Duodenal mucosa (tissue), 2 donors: ENCODE measurements at regions not wholly inside any gene's neighbourhood (a gene's known extent, or its start where the extent isn't known, plus 50 kb on each side); places are given as distances from the start of the nearest gene placed in this dataset.

Source experiments
- H3K27ac ChIP-seq: one replicate; pipeline ENCODE4 v1.7.0; 2013; ENCODE audit warnings: low read depth, low read length
- H3K27me3 ChIP-seq, 2 donors: one replicate each; pipeline ENCODE4 v1.7.0; 2013; ENCODE audit warnings: low read length in 2 of 2, control low read depth in 1 of 2; ENCODE audit not compliant: insufficient read depth in 2 of 2, control insufficient read depth in 1 of 2
- H3K36me3 ChIP-seq, 2 donors: one replicate each; pipeline ENCODE4 v1.7.0; 2013; ENCODE audit warnings: low read length in 2 of 2, control low read depth in 1 of 2; ENCODE audit not compliant: insufficient read depth in 2 of 2, control insufficient read depth in 1 of 2
- H3K4me1 ChIP-seq, 2 donors: one replicate each; pipeline ENCODE4 v1.7.0; 2013; ENCODE audit warnings: low read length in 2 of 2, control low read depth in 1 of 2; ENCODE audit not compliant: insufficient read depth in 2 of 2, control insufficient read depth in 1 of 2
- H3K4me3 ChIP-seq, 2 donors: one replicate each; pipeline ENCODE4 v1.7.0; 2013; ENCODE audit warnings: low read length in 2 of 2, low read depth in 1 of 2
- H3K9ac ChIP-seq, 2 donors: one replicate each; pipeline ENCODE4 v1.7.0; 2013; ENCODE audit warnings: low read length in 2 of 2, low read depth in 1 of 2
- H3K9me3 ChIP-seq, 2 donors: one replicate each; pipeline ENCODE4 v1.7.0; 2013; ENCODE audit warnings: low read length in 2 of 2, control low read depth in 1 of 2; ENCODE audit not compliant: control insufficient read depth in 1 of 2

DNA sequence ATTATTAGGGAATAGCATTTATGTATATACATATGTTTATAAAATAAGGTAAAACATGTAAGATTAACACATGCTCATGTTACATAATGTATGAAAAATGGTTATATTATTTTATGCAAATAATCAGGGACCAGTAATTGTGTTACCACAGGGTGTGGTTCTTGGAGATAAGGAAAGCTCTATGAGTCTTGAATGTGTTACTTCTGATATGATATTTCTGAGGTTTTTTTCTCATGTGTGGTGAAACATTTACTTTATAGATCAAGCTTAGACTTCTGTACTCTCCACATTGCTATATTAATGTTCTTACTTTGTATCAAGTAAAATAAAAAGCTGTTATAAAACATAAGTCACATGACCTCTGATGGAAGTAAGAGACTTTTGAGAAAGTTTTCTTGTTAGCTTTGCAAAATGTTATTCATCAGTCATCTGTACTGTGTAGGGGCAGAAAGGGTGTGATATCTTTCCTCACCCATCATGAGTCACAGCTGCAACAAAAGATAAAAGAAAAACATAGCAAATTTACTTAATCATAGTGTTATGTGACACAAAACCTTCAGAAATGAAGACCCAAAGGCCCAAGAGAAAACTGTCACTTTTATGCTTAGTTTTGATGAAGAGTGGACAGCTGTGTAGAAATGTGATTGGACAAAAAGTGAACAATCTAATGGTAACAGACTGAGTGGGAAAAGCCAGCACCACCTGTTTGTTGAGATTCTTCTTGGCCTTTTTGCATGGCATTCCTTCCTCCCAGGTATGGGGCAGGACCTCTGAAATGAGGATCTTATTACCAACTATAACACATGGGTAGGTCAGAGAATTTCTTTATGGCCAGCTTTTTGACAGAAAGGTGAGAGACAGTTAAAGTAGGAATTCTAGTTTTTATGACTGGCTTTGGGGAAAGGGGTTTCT is 632.3 kb downstream of the PDHA2 start:
- Histone ChIP-seq H3K9ac (no peak overlapping the region), H3K36me3 (no peaks in the 10 kb centered on the region)

DNA sequence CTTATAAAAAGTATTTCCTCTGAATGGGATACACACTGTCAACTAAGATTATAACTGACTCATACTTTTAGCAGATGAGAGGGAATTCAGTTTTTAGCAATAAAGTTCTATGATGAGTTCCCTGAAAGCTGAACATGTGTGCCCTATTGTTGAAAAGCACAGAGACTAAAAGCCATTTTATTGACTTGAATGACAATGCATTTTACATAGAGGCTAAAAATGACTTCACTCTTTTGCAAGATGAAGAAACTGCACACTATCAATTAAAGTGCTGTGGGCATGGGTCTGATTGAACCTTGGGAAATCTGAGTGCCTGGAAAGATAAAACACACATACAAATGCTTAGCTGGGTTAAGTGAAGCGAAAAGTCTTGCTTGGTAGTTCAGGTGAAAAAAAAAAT is 633.4 kb downstream of the PDHA2 start:
- no peak overlapping the region for H3K27ac ChIP-seq
- H3K9me3 ChIP-seq, result no peaks in the 10 kb centered on the region
- H3K9ac ChIP-seq, result no peak overlapping the region
- no peaks in the 10 kb centered on the region for H3K4me1 ChIP-seq
- no peaks in the 10 kb centered on the region for H3K27me3 ChIP-seq
- no peak overlapping the region for H3K4me3 ChIP-seq
- no peaks in the 10 kb centered on the region for H3K36me3 ChIP-seq

More for the DNA sequence above, 632.3 kb downstream of the PDHA2 start:
- no peak overlapping the region for H3K4me3 ChIP-seq
- H3K4me1 ChIP-seq, result no peaks in the 10 kb centered on the region
- no peaks in the 10 kb centered on the region for H3K27me3 ChIP-seq
- no peaks in the 10 kb centered on the region for H3K9me3 ChIP-seq
- no peak overlapping the region for H3K27ac ChIP-seq

DNA sequence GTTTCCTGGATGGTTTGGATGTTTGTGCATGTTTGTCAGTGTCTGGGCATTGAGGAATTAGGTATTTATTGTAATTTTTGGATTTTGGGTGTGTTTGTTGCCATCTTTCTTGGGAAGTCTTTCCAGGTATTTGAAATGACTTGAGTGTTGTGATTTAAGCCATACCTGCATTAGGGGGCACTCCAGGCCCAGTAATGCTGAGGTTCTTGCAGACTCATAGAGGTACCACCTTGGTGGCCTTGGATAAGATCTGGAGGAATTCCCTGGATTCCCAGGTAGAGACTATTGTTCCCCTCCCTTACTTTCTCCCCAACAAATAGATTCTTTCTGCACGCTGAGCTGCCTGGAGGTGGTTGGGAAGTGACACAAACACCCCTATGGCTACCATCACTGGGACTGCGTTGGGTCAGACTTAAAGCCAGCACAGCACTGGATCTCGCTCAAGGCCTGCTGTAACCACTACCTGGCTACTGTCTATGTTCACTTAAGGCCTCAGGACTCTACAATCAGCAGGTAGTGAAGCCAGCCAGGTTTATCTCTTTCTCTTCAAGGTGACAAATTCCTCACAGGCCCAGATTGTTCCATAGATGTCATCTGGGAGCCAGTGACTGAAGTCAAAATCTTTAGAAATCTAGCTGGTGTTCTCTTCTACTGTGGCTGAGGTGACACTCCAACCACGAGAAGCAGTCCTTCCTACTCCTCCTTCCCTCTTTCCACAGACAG is 643.6 kb downstream of the PDHA2 start:
- no peaks in the 10 kb centered on the region for H3K9me3 ChIP-seq
- no peaks in the 10 kb centered on the region for H3K4me1 ChIP-seq
- H3K27me3 ChIP-seq, result no peaks in the 10 kb centered on the region
- no peak overlapping the region for H3K9ac ChIP-seq
- H3K36me3 ChIP-seq, result no peaks in the 10 kb centered on the region
- H3K27ac ChIP-seq, result no peak overlapping the region
- H3K4me3 ChIP-seq, result no peak overlapping the region

DNA sequence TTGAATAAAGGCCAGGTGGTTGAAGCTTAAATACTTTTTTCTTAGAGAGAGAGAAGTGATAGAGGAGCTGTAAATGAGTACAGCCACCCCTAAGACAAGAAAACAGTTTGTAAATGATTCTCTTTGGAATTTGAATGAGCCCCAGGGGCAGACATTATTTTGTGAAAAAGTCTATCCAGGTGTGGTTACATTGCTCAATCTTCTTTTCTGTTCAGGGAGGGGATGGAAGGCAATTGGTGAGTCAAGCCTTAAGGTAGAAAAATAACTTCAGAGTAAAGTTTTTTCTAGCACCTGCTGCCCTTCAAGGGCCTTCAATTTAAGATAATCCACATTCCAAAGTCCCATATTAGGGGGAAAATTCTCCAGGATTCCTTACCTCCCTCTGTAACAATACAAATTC is 646.7 kb downstream of the PDHA2 start:
- H3K9ac ChIP-seq, result no peak overlapping the region
- peaks cover 0 to 3% of the 10 kb centered on the region in 2 donors for H3K9me3 ChIP-seq
- no peaks in the 10 kb centered on the region for H3K36me3 ChIP-seq
- H3K4me3 ChIP-seq, result no peak overlapping the region
- H3K4me1 ChIP-seq, result no peaks in the 10 kb centered on the region
- H3K27me3 ChIP-seq, result no peaks in the 10 kb centered on the region
- H3K27ac ChIP-seq, result no peak overlapping the region

DNA sequence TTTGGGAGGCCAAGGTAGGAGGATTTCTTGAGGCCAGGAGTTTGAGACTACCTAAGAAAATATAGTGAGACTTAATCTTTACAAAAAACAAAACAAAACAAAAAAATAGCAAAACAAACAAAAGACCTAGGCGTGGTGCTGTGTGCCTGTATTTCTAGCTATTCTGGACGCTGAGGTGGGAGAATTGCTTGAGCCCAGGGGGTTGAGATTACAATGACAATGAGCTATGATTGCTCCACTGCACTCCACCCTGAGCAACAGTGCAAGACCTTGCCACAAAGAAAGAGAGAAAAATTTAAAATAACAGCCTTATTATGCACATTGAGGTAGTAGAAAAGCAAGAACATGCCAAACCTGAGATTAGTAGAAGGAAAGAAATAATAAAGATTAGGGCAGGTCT is 657.7 kb downstream of the PDHA2 start:
- H3K9me3 ChIP-seq, result peaks cover 0 to 9% of the 10 kb centered on the region in 2 donors
- no peaks in the 10 kb centered on the region for H3K27me3 ChIP-seq
- H3K4me1 ChIP-seq, result no peaks in the 10 kb centered on the region
- no peak overlapping the region for H3K27ac ChIP-seq
- no peak overlapping the region for H3K4me3 ChIP-seq
- H3K9ac ChIP-seq, result no peak overlapping the region
- H3K36me3 ChIP-seq, result no peaks in the 10 kb centered on the region

DNA sequence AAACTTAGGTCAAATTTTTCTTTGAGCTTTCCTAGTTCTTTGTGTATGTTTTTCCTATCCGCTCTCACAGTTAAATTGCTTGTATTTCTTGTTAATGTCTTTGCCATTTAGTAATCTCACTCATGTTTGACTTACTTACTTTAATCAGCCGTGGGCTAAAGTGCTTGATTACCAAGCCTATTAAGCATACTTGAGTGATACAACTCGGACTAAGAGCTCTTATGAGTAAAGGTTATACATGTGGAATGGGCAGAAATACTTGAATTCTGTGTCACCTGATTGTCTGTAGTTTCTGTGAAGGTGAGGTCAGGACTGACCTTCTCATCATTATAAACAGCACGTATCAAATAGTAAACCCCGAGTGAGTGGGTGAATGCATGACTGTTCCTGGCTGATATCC is 664.5 kb downstream of the PDHA2 start:
- no peak overlapping the region for H3K27ac ChIP-seq
- peaks cover 0 to 5% of the 10 kb centered on the region in 2 donors for H3K9me3 ChIP-seq
- H3K27me3 ChIP-seq, result no peaks in the 10 kb centered on the region
- H3K4me3 ChIP-seq, result no peak overlapping the region
- no peak overlapping the region for H3K9ac ChIP-seq
- H3K4me1 ChIP-seq, result no peaks in the 10 kb centered on the region
- H3K36me3 ChIP-seq, result no peaks in the 10 kb centered on the region

DNA sequence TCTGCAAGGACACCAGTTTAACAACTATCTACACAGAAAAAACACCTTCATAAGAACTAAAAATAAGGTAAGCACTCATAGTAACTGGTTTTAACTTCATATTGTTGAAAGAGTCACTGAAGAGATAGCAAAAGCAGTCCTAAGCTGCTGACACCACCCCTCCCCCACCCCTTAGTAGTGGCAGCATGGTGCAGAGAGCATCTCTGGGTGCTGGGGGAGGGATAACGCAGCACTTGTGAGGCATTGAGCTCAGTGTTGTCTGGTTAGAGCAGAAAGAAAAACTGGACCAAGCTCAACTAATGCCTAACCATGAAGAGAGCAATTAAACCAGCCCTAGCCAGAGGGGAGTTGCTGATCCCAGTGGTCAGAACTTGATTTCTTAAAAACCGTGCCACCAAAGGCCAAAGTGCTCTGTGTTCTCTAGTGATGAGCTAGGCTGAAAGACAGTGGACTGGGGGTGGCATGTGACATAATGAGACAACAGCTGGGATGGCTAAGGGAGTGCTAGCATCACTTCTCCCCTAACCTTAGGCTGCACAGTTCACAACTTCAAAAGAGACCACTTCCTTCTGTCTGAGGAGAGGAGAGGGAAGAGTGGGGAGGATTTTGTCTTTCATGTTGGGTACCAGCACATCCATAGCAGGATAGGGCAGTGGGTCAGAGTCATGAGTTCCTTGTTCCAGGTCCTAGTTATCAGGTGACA is 669.3 kb downstream of the PDHA2 start:
- Histone ChIP-seq H3K4me1 (no peaks in the 10 kb centered on the region), H3K36me3 (no peaks in the 10 kb centered on the region), H3K27me3 (no peaks in the 10 kb centered on the region), H3K27ac (no peak overlapping the region), H3K9ac (no peak overlapping the region), H3K9me3 (peaks cover 0 to 11% of the 10 kb centered on the region in 2 donors), H3K4me3 (no peak overlapping the region)

DNA sequence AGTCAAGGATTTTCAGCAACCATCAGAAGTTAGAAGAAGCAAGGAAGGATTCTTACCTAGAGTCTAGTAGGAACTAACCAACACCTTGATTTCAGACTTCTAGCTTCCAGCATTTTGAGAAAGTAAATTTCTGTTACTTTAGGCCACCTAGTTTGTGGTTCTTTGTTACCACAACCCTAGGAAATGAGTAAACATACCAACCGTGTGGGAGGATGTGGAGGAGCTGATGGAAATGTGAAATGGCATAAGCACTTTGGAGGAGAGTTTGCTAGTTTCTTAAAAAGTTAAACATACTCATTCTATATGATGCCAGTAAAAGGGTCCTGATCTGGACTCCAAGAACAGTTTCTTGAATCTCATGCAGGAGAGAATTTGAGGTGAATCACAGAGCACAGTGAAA is 679.4 kb downstream of the PDHA2 start:
- H3K4me1 ChIP-seq, result no peaks in the 10 kb centered on the region
- H3K27ac ChIP-seq, result no peak overlapping the region
- no peaks in the 10 kb centered on the region for H3K27me3 ChIP-seq
- H3K4me3 ChIP-seq, result no peak overlapping the region
- no peaks in the 10 kb centered on the region for H3K36me3 ChIP-seq
- H3K9me3 ChIP-seq, result no peaks in the 10 kb centered on the region
- no peak overlapping the region for H3K9ac ChIP-seq

DNA sequence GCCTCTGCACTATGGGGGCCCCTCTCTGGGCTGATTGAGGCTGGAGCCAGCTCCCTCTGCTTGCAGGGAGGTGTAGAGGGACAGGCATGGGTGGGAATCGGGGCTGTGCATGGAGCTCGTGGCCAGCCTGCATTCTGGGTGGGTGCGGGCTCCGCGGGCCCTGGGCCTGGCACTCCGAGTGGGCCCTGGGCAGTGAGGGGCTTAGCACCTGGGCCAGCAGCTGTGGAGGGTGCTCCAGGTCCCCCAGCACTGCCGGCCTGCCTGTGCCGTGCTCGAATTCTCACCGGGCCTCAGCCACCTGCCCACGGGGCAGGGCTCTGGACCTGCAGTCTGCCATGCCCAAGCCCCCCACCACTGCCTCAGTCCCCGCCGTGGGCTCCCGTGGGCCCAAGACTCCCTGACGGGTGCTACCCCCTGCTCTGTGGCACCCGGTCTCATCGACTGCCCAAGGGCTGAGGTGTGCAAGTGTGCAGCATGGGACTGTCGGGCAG is 681.2 kb downstream of the PDHA2 start:
- Histone ChIP-seq H3K27ac (no peak overlapping the region), H3K9ac (no peak overlapping the region), H3K27me3 (no peaks in the 10 kb centered on the region), H3K4me3 (no peak overlapping the region), H3K9me3 (no peaks in the 10 kb centered on the region), H3K36me3 (no peaks in the 10 kb centered on the region), H3K4me1 (no peaks in the 10 kb centered on the region)

DNA sequence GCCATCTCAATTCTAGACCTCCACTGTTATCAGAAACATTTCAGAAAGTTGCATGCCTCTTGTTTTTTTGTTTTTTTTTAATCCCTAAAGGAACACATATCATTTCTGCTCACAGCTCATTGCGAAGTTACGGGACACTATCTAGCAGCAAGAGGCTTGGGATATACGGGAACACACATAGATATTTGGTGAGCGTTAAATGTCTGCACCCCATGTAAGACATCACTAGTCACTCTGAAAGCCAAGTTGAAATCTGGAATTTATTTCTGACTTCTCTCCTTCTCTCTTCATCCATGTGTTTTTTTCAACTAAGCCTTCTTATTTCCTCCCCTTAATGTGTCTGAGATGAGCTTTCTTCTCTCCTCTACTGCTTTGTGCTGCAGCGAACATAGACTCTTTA is 683.7 kb downstream of the PDHA2 start:
- Histone ChIP-seq H3K36me3 (no peaks in the 10 kb centered on the region), H3K27me3 (no peaks in the 10 kb centered on the region), H3K9me3 (no peaks in the 10 kb centered on the region), H3K27ac (no peak overlapping the region), H3K9ac (no peak overlapping the region), H3K4me3 (no peak overlapping the region), H3K4me1 (no peaks in the 10 kb centered on the region)
